ENCODE measurements at regions not wholly inside any gene's neighbourhood (a gene's known extent, or its start where the extent isn't known, plus 50 kb on each side); places are given as distances from the start of the nearest gene placed in this dataset.
"Not testable (repeated sequence)": the region's sequence is repeated elsewhere in the genome, so short reads cannot be mapped to it uniquely, and the experiment has no call there.

- no peaks in the 10 kb centered on the region for H3K27me3 ChIP-seq
- no peak for DNase-seq
- intact Hi-C loops (cut with DNase I) = no loop called here
- H3K4me1 ChIP-seq = no peaks in the 10 kb centered on the region
- H3K27ac ChIP-seq = no peak overlapping the region
- 34 to 46% methylated on average over 4 of the region's 4 CpGs for WGBS, 2 donors
- TF ChIP-seq, protein P1, sequence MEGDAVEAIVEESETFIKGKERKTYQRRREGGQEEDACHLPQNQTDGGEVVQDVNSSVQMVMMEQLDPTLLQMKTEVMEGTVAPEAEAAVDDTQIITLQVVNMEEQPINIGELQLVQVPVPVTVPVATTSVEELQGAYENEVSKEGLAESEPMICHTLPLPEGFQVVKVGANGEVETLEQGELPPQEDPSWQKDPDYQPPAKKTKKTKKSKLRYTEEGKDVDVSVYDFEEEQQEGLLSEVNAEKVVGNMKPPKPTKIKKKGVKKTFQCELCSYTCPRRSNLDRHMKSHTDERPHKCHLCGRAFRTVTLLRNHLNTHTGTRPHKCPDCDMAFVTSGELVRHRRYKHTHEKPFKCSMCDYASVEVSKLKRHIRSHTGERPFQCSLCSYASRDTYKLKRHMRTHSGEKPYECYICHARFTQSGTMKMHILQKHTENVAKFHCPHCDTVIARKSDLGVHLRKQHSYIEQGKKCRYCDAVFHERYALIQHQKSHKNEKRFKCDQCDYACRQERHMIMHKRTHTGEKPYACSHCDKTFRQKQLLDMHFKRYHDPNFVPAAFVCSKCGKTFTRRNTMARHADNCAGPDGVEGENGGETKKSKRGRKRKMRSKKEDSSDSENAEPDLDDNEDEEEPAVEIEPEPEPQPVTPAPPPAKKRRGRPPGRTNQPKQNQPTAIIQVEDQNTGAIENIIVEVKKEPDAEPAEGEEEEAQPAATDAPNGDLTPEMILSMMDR (IDR thresholded peaks at IDR 0.05) = no peak
- H3K36me3 ChIP-seq = no peaks in the 10 kb centered on the region
- H3K9me3 ChIP-seq = peaks cover 0 to 43% (median 5%) of the 10 kb centered on the region in 11 donors
- ATAC-seq = no peak
- no peak overlapping the region for H3K4me3 ChIP-seq
Observed at GRCh38 chr4:43485196-43485595, 592.7 kb downstream of the GRXCR1 start.

DNA sequence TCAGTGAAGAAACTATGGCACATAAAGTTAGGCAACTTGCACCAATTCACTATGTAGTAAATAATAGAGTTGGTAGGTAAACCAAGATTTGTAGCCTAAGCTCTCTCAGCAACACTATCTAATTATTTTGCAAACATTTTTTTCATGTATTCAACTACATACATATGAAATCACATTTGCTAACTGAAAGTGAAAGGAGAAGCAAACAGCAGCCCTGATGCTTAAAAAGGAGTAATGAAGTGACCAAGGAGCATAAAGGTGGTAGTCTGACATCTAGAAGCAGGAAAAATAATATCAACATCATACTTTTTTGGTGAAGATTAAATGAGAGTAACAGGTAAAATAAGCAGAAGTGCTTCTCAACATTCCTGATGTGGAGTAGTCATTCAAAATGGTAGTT lies 603.7 kb downstream of the GRXCR1 start:
- intact Hi-C loops (cut with DNase I) = no loop called here
- TF ChIP-seq, protein P1 (IDR thresholded peaks at IDR 0.05) = no peak

DNA sequence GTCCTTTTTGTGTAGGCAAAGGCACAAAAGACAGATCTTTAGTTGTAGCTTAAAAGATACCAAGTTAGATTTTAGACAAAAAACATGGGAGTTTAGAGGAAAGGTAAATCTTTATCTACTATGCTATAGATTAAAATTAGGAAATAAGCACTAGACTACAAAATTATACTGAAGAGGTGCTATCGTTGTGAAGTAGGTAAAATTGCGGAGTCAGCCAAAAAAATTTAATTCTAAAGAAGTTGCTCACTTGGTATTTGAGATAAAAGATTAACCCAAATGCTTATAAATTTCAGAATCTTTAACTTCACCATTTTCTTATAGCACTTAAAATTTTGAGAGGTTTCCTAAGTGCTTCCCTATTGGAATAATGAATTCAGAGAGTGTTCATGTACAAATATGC lies 604.1 kb downstream of the GRXCR1 start:
- intact Hi-C loops (cut with DNase I) = no loop called here
- Histone ChIP-seq H3K4me1 (no peaks in the 10 kb centered on the region), H3K9me3 (peaks cover 0 to 4% (median 0%) of the 10 kb centered on the region in 11 donors), H3K4me3 (no peak overlapping the region), H3K27me3 (no peaks in the 10 kb centered on the region), H3K27ac (no peak overlapping the region), H3K36me3 (no peaks in the 10 kb centered on the region)
- ATAC-seq = no peak
- DNase-seq = no peak
- WGBS, 2 donors = 34 to 37% methylated on average over 2 of the region's 2 CpGs
- TF ChIP-seq, protein P1 (IDR thresholded peaks at IDR 0.05) = no peak

More for the DNA sequence above, 603.7 kb downstream of the GRXCR1 start:
- Histone ChIP-seq H3K4me3 (no peak overlapping the region), H3K9me3 (peaks cover 0 to 4% (median 0%) of the 10 kb centered on the region in 11 donors), H3K36me3 (no peaks in the 10 kb centered on the region), H3K27ac (no peak overlapping the region), H3K27me3 (no peaks in the 10 kb centered on the region), H3K4me1 (no peaks in the 10 kb centered on the region)
- no peak for DNase-seq
- no peak for ATAC-seq

GRCh38 chr4:43505823-43506222 lies 613.3 kb downstream of the GRXCR1 start:
- ATAC-seq; DNase-seq; H3K4me1 ChIP-seq; H3K4me3 ChIP-seq; H3K27ac ChIP-seq; H3K36me3 ChIP-seq; H3K27me3 ChIP-seq; intact Hi-C loops (cut with DNase I): not testable (repeated sequence)
- H3K9me3 ChIP-seq = peaks cover 0 to 31% (median 0%) of the 10 kb centered on the region in 11 donors
- 88 to 92% methylated on average over 13 of the region's 13 CpGs for WGBS, 2 donors

GRCh38 chr4:43512253-43512652 lies 619.7 kb downstream of the GRXCR1 start:
- H3K27ac ChIP-seq = no peak overlapping the region
- TF ChIP-seq, protein P1 (IDR thresholded peaks at IDR 0.05) = no peak
- H3K4me1 ChIP-seq = no peaks in the 10 kb centered on the region
- DNase-seq (no peak), ATAC-seq (no peak)
- intact Hi-C loops (cut with DNase I) = no loop called here
- 63 to 65% methylated on average over 1 of the region's 1 CpG for WGBS, 2 donors
- peaks cover 0 to 25% (median 0%) of the 10 kb centered on the region in 11 donors for H3K9me3 ChIP-seq
- no peaks in the 10 kb centered on the region for H3K27me3 ChIP-seq
- no peaks in the 10 kb centered on the region for H3K36me3 ChIP-seq
- H3K4me3 ChIP-seq = no peak overlapping the region
